ENCODE measurements at regions not wholly inside any gene's neighbourhood (a gene's known extent, or its start where the extent isn't known, plus 50 kb on each side); places are given as distances from the start of the nearest gene placed in this dataset.

DNA sequence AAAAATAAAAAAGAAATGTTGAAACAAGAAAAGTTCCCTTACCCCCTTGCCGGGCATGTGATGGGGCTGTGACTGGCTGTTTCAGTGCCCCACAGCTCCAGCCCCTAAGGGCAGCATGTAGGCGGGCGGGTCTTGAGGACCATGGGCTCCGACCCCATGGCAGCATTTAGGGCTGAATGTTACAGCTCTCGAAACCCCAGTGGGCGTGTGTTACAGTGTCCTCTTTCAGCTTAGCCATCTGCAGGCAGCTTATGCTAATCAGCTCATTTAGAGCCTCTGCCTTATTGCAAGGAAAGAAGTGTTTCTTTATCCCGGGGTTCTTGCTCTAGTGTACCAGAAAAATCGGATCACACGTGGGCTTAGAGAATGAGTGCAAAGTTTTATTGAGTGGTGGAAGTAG lies 497.4 kb upstream of the CYLC2 start:
- TF ChIP-seq, protein P1, sequence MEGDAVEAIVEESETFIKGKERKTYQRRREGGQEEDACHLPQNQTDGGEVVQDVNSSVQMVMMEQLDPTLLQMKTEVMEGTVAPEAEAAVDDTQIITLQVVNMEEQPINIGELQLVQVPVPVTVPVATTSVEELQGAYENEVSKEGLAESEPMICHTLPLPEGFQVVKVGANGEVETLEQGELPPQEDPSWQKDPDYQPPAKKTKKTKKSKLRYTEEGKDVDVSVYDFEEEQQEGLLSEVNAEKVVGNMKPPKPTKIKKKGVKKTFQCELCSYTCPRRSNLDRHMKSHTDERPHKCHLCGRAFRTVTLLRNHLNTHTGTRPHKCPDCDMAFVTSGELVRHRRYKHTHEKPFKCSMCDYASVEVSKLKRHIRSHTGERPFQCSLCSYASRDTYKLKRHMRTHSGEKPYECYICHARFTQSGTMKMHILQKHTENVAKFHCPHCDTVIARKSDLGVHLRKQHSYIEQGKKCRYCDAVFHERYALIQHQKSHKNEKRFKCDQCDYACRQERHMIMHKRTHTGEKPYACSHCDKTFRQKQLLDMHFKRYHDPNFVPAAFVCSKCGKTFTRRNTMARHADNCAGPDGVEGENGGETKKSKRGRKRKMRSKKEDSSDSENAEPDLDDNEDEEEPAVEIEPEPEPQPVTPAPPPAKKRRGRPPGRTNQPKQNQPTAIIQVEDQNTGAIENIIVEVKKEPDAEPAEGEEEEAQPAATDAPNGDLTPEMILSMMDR (IDR thresholded peaks at IDR 0.05; ENCODE audit: low read depth, low read length, missing input control), result no peak
- TF ChIP-seq, protein P2, sequence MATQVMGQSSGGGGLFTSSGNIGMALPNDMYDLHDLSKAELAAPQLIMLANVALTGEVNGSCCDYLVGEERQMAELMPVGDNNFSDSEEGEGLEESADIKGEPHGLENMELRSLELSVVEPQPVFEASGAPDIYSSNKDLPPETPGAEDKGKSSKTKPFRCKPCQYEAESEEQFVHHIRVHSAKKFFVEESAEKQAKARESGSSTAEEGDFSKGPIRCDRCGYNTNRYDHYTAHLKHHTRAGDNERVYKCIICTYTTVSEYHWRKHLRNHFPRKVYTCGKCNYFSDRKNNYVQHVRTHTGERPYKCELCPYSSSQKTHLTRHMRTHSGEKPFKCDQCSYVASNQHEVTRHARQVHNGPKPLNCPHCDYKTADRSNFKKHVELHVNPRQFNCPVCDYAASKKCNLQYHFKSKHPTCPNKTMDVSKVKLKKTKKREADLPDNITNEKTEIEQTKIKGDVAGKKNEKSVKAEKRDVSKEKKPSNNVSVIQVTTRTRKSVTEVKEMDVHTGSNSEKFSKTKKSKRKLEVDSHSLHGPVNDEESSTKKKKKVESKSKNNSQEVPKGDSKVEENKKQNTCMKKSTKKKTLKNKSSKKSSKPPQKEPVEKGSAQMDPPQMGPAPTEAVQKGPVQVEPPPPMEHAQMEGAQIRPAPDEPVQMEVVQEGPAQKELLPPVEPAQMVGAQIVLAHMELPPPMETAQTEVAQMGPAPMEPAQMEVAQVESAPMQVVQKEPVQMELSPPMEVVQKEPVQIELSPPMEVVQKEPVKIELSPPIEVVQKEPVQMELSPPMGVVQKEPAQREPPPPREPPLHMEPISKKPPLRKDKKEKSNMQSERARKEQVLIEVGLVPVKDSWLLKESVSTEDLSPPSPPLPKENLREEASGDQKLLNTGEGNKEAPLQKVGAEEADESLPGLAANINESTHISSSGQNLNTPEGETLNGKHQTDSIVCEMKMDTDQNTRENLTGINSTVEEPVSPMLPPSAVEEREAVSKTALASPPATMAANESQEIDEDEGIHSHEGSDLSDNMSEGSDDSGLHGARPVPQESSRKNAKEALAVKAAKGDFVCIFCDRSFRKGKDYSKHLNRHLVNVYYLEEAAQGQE (IDR thresholded peaks at IDR 0.05), result no peak
- TF ChIP-seq YY1 (IDR thresholded peaks at IDR 0.05), result no peak
- TF ChIP-seq, protein P3, sequence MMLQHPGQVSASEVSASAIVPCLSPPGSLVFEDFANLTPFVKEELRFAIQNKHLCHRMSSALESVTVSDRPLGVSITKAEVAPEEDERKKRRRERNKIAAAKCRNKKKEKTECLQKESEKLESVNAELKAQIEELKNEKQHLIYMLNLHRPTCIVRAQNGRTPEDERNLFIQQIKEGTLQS (IDR thresholded peaks at IDR 0.05), result no peak

Measured in liver (tissue), 3 donors.